IMR-90 (cell line): ENCODE measurements at regions not wholly inside any gene's neighbourhood (a gene's known extent, or its start where the extent isn't known, plus 50 kb on each side); places are given as distances from the start of the nearest gene placed in this dataset.

Experiments used
- ATAC-seq: fragments of 200-7000 bp; cut with Tn5 transposase; 2 replicates; pipeline ENCODE4 v1.9.1; 2020; ENCODE audit warnings: low read depth, mild to moderate bottlenecking, moderate library complexity
- BruUV-seq: library from RNA; stranded (reverse); fragments of 400-500 nt; replicated peaks from 2 replicates; lab custom pipeline; 2021; lab: Mats Ljungman, UMichigan
- CTCF ChIA-PET: fragments of 300-600 bp; formaldehyde crosslinking; extraction: SDS; loops from one replicate; lab custom pipeline; 2021; ENCODE audit warnings: antibody characterized with exemption; lab: Yijun Ruan, JAX
- POLR2A ChIA-PET: fragments of 300-600 bp; sonication (Branson Sonifier 250); formaldehyde crosslinking; loops from one replicate; lab custom pipeline; 2022; ENCODE audit warnings: antibody characterized with exemption; ENCODE audit not compliant: unreplicated experiment; lab: Charles Lee
- DNase-seq: peaks from one replicate; pipeline ENCODE4 v3.0.0; 2013
- H2AFZ ChIP-seq: replicated peaks from 2 replicates; pipeline ENCODE3; 2013; ENCODE audit warnings: low read length, mild to moderate bottlenecking; ENCODE audit not compliant: poor library complexity
- H2AK5ac ChIP-seq: 2 replicates; pipeline ENCODE4 v1.6.1; 2013; ENCODE audit warnings: low read depth, low read length, inconsistent platforms
- H2AK9ac ChIP-seq: replicated peaks from 2 replicates; pipeline ENCODE3; 2013; ENCODE audit warnings: mild to moderate bottlenecking, low read depth, low read length, moderate library complexity; ENCODE audit not compliant: poor library complexity
- H2BK120ac ChIP-seq: 2 replicates; pipeline ENCODE4 v1.6.1; 2013; ENCODE audit warnings: low read depth, low read length, inconsistent platforms
- H2BK15ac ChIP-seq: 3 replicates; pipeline ENCODE4 v1.6.1; 2013; ENCODE audit warnings: low read depth, low read length, inconsistent platforms
- H2BK20ac ChIP-seq: 2 replicates; pipeline ENCODE4 v1.6.1; 2013; ENCODE audit warnings: low read depth, mild to moderate bottlenecking, inconsistent platforms, low read length, moderate library complexity
- H2BK5ac ChIP-seq: 2 replicates; pipeline ENCODE4 v1.6.1; 2013; ENCODE audit warnings: mild to moderate bottlenecking, low read depth, low read length, inconsistent platforms; ENCODE audit not compliant: poor library complexity, severe bottlenecking
- H3K14ac ChIP-seq: replicated peaks from 2 replicates; pipeline ENCODE4 v1.6.1; 2013; ENCODE audit warnings: low read depth, low read length, inconsistent platforms
- H3K18ac ChIP-seq: 2 replicates; pipeline ENCODE4 v1.6.1; 2013; ENCODE audit warnings: low read depth, low read length, control low read depth
- H3K23ac ChIP-seq: 2 replicates; pipeline ENCODE4 v1.6.1; 2013; ENCODE audit warnings: low read depth, low read length, inconsistent platforms
- H3K27ac ChIP-seq: 2 replicates; pipeline ENCODE4 v1.5.1; 2013; ENCODE audit warnings: mild to moderate bottlenecking, control low read depth, low read length; ENCODE audit not compliant: insufficient read depth
- H3K27me3 ChIP-seq: 2 replicates; pipeline ENCODE4 v1.6.1; 2013; ENCODE audit warnings: low read length; ENCODE audit not compliant: control insufficient read depth, insufficient read depth
- H3K36me3 ChIP-seq: 2 replicates; pipeline ENCODE4 v1.6.1; 2013; ENCODE audit warnings: low read length, mixed read lengths; ENCODE audit not compliant: control insufficient read depth, insufficient read depth
- H3K4ac ChIP-seq: 2 replicates; pipeline ENCODE4 v1.6.1; 2013; ENCODE audit warnings: low read depth, low read length, inconsistent platforms
- H3K4me1 ChIP-seq: 2 replicates; pipeline ENCODE4 v1.6.1; 2013; ENCODE audit warnings: low read length, mixed read lengths; ENCODE audit not compliant: control insufficient read depth, insufficient read depth
- H3K4me2 ChIP-seq: 2 replicates; pipeline ENCODE4 v1.6.1; 2013; ENCODE audit warnings: low read depth, mild to moderate bottlenecking, control low read depth, low read length, moderate library complexity
- H3K4me3 ChIP-seq: 2 replicates; pipeline ENCODE4 v1.5.1; 2013; ENCODE audit warnings: low read depth, mild to moderate bottlenecking, control low read depth, low read length, moderate library complexity; ENCODE audit not compliant: insufficient read depth
- H3K56ac ChIP-seq: 2 replicates; pipeline ENCODE4 v1.6.1; 2013; ENCODE audit warnings: low read length, inconsistent platforms; ENCODE audit not compliant: insufficient read depth; ENCODE audit errors: extremely low read depth
- H3K79me1 ChIP-seq, 2 experiments: 2 replicates each; pipeline ENCODE4 v1.6.1; 2013; ENCODE audit warnings: low read length in 2 of 2, inconsistent platforms in 1 of 2, low read depth in 1 of 2
- H3K9ac ChIP-seq: 2 replicates; pipeline ENCODE4 v1.6.1; 2013; ENCODE audit warnings: low read depth, low read length, control low read depth
- H3K9me1 ChIP-seq: 2 replicates; pipeline ENCODE4 v1.6.1; 2013; ENCODE audit warnings: low read length, inconsistent platforms; ENCODE audit not compliant: insufficient read depth
- H3K9me3 ChIP-seq: 2 replicates; pipeline ENCODE4 v1.6.1; 2013; ENCODE audit warnings: low read length; ENCODE audit not compliant: control insufficient read depth, insufficient read depth
- H4K20me1 ChIP-seq: 2 replicates; pipeline ENCODE4 v1.6.1; 2013; ENCODE audit warnings: low read length, inconsistent platforms; ENCODE audit not compliant: insufficient read depth
- H4K5ac ChIP-seq: 2 replicates; pipeline ENCODE4 v1.6.1; 2013; ENCODE audit warnings: mild to moderate bottlenecking, low read depth, low read length, control low read depth
- H4K8ac ChIP-seq, 2 experiments: 2 replicates each; pipeline ENCODE4 v1.6.1; 2013; ENCODE audit warnings: low read depth in 2 of 2, low read length in 2 of 2, control low read depth in 1 of 2, inconsistent platforms in 1 of 2
- H4K91ac ChIP-seq: 2 replicates; pipeline ENCODE4 v1.6.1; 2013; ENCODE audit warnings: low read depth, low read length, inconsistent platforms; ENCODE audit not compliant: insufficient read depth
- CEBPB ChIP-seq: IDR thresholded peaks from 2 replicates; pipeline ENCODE4 v1.6.1; 2012; ENCODE audit warnings: low read depth, low read length, improper control_type of control experiment
- FOS ChIP-seq: fragments of 150-350 bp; IDR thresholded peaks from 2 replicates; pipeline ENCODE4 v1.6.1; 2016; ENCODE audit warnings: low read depth, low read length
- MAFK ChIP-seq: IDR thresholded peaks from 2 replicates; pipeline ENCODE4 v1.6.1; 2012; ENCODE audit warnings: low read depth, low read length, improper control_type of control experiment
- MXI1 ChIP-seq: IDR thresholded peaks from 2 replicates; pipeline ENCODE4 v1.6.1; 2012; ENCODE audit warnings: low read depth, mild to moderate bottlenecking, low read length, moderate library complexity, borderline replicate concordance
- POLR2A ChIP-seq: IDR thresholded peaks from 2 replicates; pipeline ENCODE4 v1.6.1; 2012; ENCODE audit warnings: mild to moderate bottlenecking, low read depth, low read length
- RAD21 ChIP-seq: IDR thresholded peaks from 2 replicates; pipeline ENCODE4 v1.6.1; 2012; ENCODE audit warnings: low read length, improper control_type of control experiment
- RCOR1 ChIP-seq: IDR thresholded peaks from 2 replicates; pipeline ENCODE4 v1.6.1; 2012; ENCODE audit warnings: mild to moderate bottlenecking, low read length, improper control_type of control experiment; ENCODE audit not compliant: insufficient replicate concordance
- SMC3 ChIP-seq: fragments of 150-350 bp; IDR thresholded peaks from 2 replicates; pipeline ENCODE4 v1.6.1; 2016; ENCODE audit warnings: low read depth, mild to moderate bottlenecking, antibody characterized with exemption, low read length, moderate library complexity
- WGBS, 2 experiments: methylation state at CpG; one replicate each; pipeline versions ENCODE4 v1.1.5 to v1.1.7; 2013; ENCODE audit warnings: missing lambda C conversion rate in 2 of 2; ENCODE audit not compliant: insufficient read length in 1 of 2; ENCODE audit errors: extremely low coverage in 2 of 2; 5-methylcytosine and 5-hydroxymethylcytosine counted together
- dilution Hi-C: fragments of 300-500 bp; cut with HindIII; formaldehyde crosslinking; loops from one replicate; pipeline ENCODE4 v1.14.3; 2018; ENCODE audit warnings: low sequenced_read_pairs; ENCODE audit not compliant: unreplicated experiment
- in situ Hi-C: fragments of 300-500 bp; cut with MboI; formaldehyde crosslinking; loops from 3 replicates; pipeline ENCODE4 v1.14.3; 2019; ENCODE audit warnings: low sequenced_read_pairs, inconsistent platforms, mixed read lengths
- intact Hi-C: fragments of 100-400 bp; cut with micrococcal nuclease; formaldehyde crosslinking; loops from 2 replicates; pipeline ENCODE4 v1.10.0; 2022

- Histone ChIP-seq H3K14ac (no peak overlapping the region), H2BK5ac (no peak overlapping the region), H3K9me1 (peaks cover 20% of the 10 kb centered on the region), H3K4ac (peak overlapping the region; percentile 12; the same call in 1 of the 2 replicates), H3K4me1 (peaks cover 14% of the 10 kb centered on the region), H2AFZ (no peak overlapping the region), H3K4me2 (no peak overlapping the region), H3K27ac (no peak overlapping the region), H4K20me1 (peaks cover 4% of the 10 kb centered on the region; the same call in 1 of the 2 replicates), H3K23ac (0 out of 2 replicates have a peak overlapping the region, but pooled peaks have one; percentile 44), H3K4me3 (no peak overlapping the region), H4K5ac (no peak overlapping the region), H3K27me3 (no peaks in the 10 kb centered on the region), H3K79me1 (peaks cover 19 to 76% of the 10 kb centered on the region in 2 experiments; a peak in 3 of 4 replicates), H4K8ac (no peak overlapping the region), H3K18ac (no peak overlapping the region), H2AK9ac (no peak overlapping the region), H2BK120ac (no peak overlapping the region), H3K36me3 (peaks cover 27% of the 10 kb centered on the region), H2BK20ac (no peak overlapping the region), H3K9me3 (no peaks in the 10 kb centered on the region), H2BK15ac (no peak overlapping the region), H3K9ac (no peak overlapping the region), H3K56ac (no peak overlapping the region), H4K91ac (no peak overlapping the region), H2AK5ac (no peak overlapping the region)
- no peak for TF ChIP-seq MXI1
- TF ChIP-seq FOS: no peak
- no peak for TF ChIP-seq CEBPB
- TF ChIP-seq SMC3: no peak
- TF ChIP-seq RCOR1: no peak
- TF ChIP-seq MAFK: no peak
- TF ChIP-seq RAD21: no peak
- no peak for TF ChIP-seq POLR2A
- WGBS, 2 experiments: no CpG with 5 or more reads among the region's 7 CpGs
- dilution Hi-C loops: no loop called here
- ATAC-seq (no peak), DNase-seq (no peak)
- intact Hi-C loops: no loop called here
- ChIA-PET CTCF (no interaction called here), POLR2A (no interaction called here)
- BruUV-seq: no TSS peak
- in situ Hi-C loops: no loop called here
Observed at GRCh38 chr11:10639350-10639749, 54.2 kb downstream of the IRAG1 start.
